ENCODE measurements at regions not wholly inside any gene's neighbourhood (a gene's known extent, or its start where the extent isn't known, plus 50 kb on each side); places are given as distances from the start of the nearest gene placed in this dataset.

DNA sequence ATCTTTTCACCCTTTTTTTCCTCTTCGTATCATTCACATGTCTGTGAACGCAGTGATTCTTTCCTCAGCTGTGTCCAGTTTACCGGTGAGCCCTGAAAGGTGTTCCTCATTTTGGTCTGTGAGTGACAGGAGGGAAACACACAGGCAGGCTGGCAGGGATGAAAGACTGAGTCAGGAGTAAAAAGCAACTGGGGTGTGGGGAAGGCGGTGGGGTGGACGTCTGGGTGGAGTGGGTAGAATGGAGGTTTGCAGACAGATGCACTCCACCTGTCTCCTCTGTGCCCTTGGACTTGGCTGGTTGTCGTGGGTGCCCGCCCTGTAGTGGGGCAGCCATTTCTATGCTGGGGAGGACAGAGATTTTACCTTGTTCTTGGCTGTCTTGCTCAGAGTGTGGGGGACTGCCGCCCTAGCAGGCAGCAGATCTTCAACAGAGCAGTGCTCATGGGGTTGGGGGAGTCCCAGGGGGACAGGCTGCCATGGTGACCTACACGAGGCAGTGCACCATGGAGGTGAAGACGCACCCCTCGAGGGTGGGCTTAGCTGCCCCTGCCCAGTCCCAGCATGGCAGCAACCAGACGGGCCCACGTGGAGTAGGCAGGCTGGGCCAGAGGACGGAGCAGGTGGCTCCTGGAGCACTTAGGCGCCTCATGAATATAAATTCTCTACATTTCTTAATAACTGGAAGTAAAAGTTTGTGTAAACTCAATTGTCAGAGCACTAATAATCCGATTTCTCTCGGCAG lies 603.7 kb downstream of the TBC1D22A start:
- no peak overlapping the region for H3K9ac ChIP-seq (ENCODE audit: insufficient read depth, low read depth, low read length)
- no peak for FAIRE-seq
- no peaks in the 10 kb centered on the region for H4K20me1 ChIP-seq (ENCODE audit: insufficient read depth, low read length)
- no peaks in the 10 kb centered on the region for H3K36me3 ChIP-seq (replicated peaks in 1 of 2; ENCODE audit: control insufficient read depth in 1 of 2, insufficient read depth in 2 of 2, low read length in 2 of 2)
- H3K4me3 ChIP-seq (replicated peaks in 1 of 3; ENCODE audit: insufficient read depth in 1 of 3, low read depth in 2 of 3, low read length in 3 of 3): no peak overlapping the region
- intact Hi-C loops (cut with micrococcal nuclease; ENCODE audit: unreplicated experiment): no loop called here
- TF ChIP-seq KDM5B (CRISPR knock-in tag; IDR thresholded peaks at IDR 0.05; ENCODE audit: borderline replicate concordance) (no peak), ZNF207 (IDR thresholded peaks at IDR 0.05; ENCODE audit: borderline replicate concordance) (no peak), MEF2D (CRISPR knock-in tag; IDR thresholded peaks at IDR 0.05) (no peak), GLI4 (CRISPR knock-in tag; IDR thresholded peaks at IDR 0.05; ENCODE audit: borderline replicate concordance) (no peak), MEIS2 (CRISPR knock-in tag; IDR thresholded peaks at IDR 0.05) (no peak), KAT2B (IDR thresholded peaks at IDR 0.05; ENCODE audit: borderline replicate concordance, low read depth, low read length) (no peak)
- H3K4me2 ChIP-seq (ENCODE audit: low read depth, low read length): no peak overlapping the region
- H3K27me3 ChIP-seq (ENCODE audit: control insufficient read depth in 1 of 2, insufficient read depth in 2 of 2, low read length in 2 of 2): peaks cover 4 to 38% of the 10 kb centered on the region in 2 experiments; a peak in 3 of 5 replicates
- ATAC-seq: no peak
- H3K9me3 ChIP-seq (ENCODE audit: low read length): peaks cover 11% of the 10 kb centered on the region; the same call in 1 of the 2 replicates
- no TSS peak for BruUV-seq (replicated peaks)
- ChIA-PET POLR2A (no interaction called here), CTCF (ENCODE audit: low intra/inter-chr PET ratio, low total read pairs) (no interaction called here)
- in situ Hi-C loops (cut with HindIII; ENCODE audit: extremely low pct_ligation_motif_present, low pct_unique_long_range_greater_than_20kb): no loop called here
- WGBS (ENCODE audit: low lambda C conversion rate): 17% methylated on average over 14 of the region's 17 CpGs
- H2AFZ ChIP-seq (ENCODE audit: low read length): no peak overlapping the region
- no peaks in the 10 kb centered on the region for H3K79me2 ChIP-seq (ENCODE audit: insufficient read depth, low read length)
- no peaks in the 10 kb centered on the region for H3K4me1 ChIP-seq (ENCODE audit: insufficient read depth, low read length)
- no peak for DNase-seq (ENCODE audit: low spot score)
- H3K27ac ChIP-seq (ENCODE audit: extremely low read length, insufficient read depth, low read length): no peak overlapping the region

DNA sequence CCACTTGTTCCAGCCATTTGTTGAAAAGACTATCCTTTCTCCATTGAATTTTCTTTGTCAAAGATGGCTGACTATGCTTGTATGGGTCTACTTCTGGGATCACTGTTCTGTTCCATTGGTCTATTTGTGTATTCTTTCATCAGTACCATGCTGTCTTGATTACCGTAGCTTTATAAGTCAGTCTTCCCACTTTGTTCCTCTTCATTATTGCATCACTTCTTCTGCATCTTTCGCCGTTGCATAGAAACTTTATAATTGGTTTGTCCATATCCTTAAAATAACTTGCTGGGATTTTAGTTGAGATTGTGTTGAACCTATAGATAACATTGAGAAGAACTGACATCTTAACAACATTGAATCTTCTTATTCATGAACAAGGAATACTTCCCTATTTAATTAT lies 598.8 kb downstream of the TBC1D22A start:
- in situ Hi-C loops (cut with HindIII; ENCODE audit: extremely low pct_ligation_motif_present, low pct_unique_long_range_greater_than_20kb): no loop called here

More for the DNA sequence above, 598.8 kb downstream of the TBC1D22A start:
- TF ChIP-seq, protein P1, sequence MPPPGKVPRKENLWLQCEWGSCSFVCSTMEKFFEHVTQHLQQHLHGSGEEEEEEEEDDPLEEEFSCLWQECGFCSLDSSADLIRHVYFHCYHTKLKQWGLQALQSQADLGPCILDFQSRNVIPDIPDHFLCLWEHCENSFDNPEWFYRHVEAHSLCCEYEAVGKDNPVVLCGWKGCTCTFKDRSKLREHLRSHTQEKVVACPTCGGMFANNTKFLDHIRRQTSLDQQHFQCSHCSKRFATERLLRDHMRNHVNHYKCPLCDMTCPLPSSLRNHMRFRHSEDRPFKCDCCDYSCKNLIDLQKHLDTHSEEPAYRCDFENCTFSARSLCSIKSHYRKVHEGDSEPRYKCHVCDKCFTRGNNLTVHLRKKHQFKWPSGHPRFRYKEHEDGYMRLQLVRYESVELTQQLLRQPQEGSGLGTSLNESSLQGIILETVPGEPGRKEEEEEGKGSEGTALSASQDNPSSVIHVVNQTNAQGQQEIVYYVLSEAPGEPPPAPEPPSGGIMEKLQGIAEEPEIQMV (CRISPR knock-in tag; IDR thresholded peaks at IDR 0.05; ENCODE audit: low read depth): no peak
- no peak for TF ChIP-seq SSRP1 (CRISPR knock-in tag; IDR thresholded peaks at IDR 0.05)
- TF ChIP-seq FOXM1 (CRISPR knock-in tag; IDR thresholded peaks at IDR 0.05): no peak
- TF ChIP-seq ZNF484 (CRISPR knock-in tag; IDR thresholded peaks at IDR 0.05; ENCODE audit: borderline replicate concordance, low read depth): no peak
- TF ChIP-seq CEBPB (IDR thresholded peaks at IDR 0.05; ENCODE audit: borderline replicate concordance, low read depth, low read length): peak; percentile 58; the same call in 1 of the 2 replicates
- TF ChIP-seq ATF7 (IDR thresholded peaks at IDR 0.05): peak; percentile 50; the same call in 1 of the 2 replicates
- no peak for TF ChIP-seq ATF7 (CRISPR knock-in tag; IDR thresholded peaks at IDR 0.05)
- no TSS peak for BruUV-seq (replicated peaks)
- Histone ChIP-seq H3K4me1 (ENCODE audit: insufficient read depth, low read length) (no peaks in the 10 kb centered on the region), H3K4me3 (replicated peaks in 1 of 3; ENCODE audit: insufficient read depth in 1 of 3, low read depth in 2 of 3, low read length in 3 of 3) (no peak overlapping the region), H3K36me3 (replicated peaks in 1 of 2; ENCODE audit: control insufficient read depth in 1 of 2, insufficient read depth in 2 of 2, low read length in 2 of 2) (no peaks in the 10 kb centered on the region), H3K9ac (ENCODE audit: insufficient read depth, low read depth, low read length) (no peak overlapping the region), H3K9me3 (ENCODE audit: low read length) (peaks cover 11% of the 10 kb centered on the region; the same call in 1 of the 2 replicates), H3K27me3 (ENCODE audit: control insufficient read depth in 1 of 2, insufficient read depth in 2 of 2, low read length in 2 of 2) (no peaks in the 10 kb centered on the region; a peak in 1 of 5 replicates), H3K79me2 (ENCODE audit: insufficient read depth, low read length) (no peaks in the 10 kb centered on the region), H3K27ac (ENCODE audit: extremely low read length, insufficient read depth, low read length) (no peak overlapping the region), H4K20me1 (ENCODE audit: insufficient read depth, low read length) (no peaks in the 10 kb centered on the region), H3K4me2 (ENCODE audit: low read depth, low read length) (no peak overlapping the region), H2AFZ (ENCODE audit: low read length) (no peak overlapping the region)
- ATAC-seq (no peak), FAIRE-seq (no peak), DNase-seq (ENCODE audit: low spot score) (no peak)
- 21% methylated on average over 3 of the region's 3 CpGs for WGBS (ENCODE audit: low lambda C conversion rate)
- intact Hi-C loops (cut with micrococcal nuclease; ENCODE audit: unreplicated experiment): no loop called here
- CTCF ChIA-PET (ENCODE audit: low intra/inter-chr PET ratio, low total read pairs): no interaction called here
- POLR2A ChIA-PET: no interaction called here

All from HepG2 (cell line).